ENCODE measurements at regions not wholly inside any gene's neighbourhood (a gene's known extent, or its start where the extent isn't known, plus 50 kb on each side); places are given as distances from the start of the nearest gene placed in this dataset.
"Not testable (repeated sequence)": the region's sequence is repeated elsewhere in the genome, so short reads cannot be mapped to it uniquely, and the experiment has no call there.

GRCh38 chr5:174916227-174916626 lies 191.8 kb downstream of the MSX2 start:
- ATAC-seq, result no peak

GRCh38 chr5:174911118-174911517 lies 186.7 kb downstream of the MSX2 start:
- DNase-seq (no peak), ATAC-seq (no peak)

More at GRCh38 chr5:174916227-174916626, 191.8 kb downstream of the MSX2 start:
- DNase-seq, result no peak

- DNase-seq, result peak; percentile 63
- peak; percentile 85 for ATAC-seq
Observed at GRCh38 chr5:174910245-174910737, 185.9 kb downstream of the MSX2 start.

- ATAC-seq (peak; percentile 49), DNase-seq (no peak)
Observed at GRCh38 chr5:174903172-174903732, 178.9 kb downstream of the MSX2 start.

GRCh38 chr5:174901336-174901735 lies 177.0 kb downstream of the MSX2 start:
- DNase-seq, result no peak
- ATAC-seq, result no peak

GRCh38 chr5:174900240-174900865 lies 176.0 kb downstream of the MSX2 start:
- no peak for ATAC-seq

GRCh38 chr5:174897281-174897950 lies 173.0 kb downstream of the MSX2 start:
- no peak for DNase-seq
- ATAC-seq, result no peak

More at GRCh38 chr5:174900240-174900865, 176.0 kb downstream of the MSX2 start:
- no peak for DNase-seq

GRCh38 chr5:174895360-174895759 lies 171.0 kb downstream of the MSX2 start:
- ATAC-seq (no peak), DNase-seq (no peak)

- DNase-seq (no peak), ATAC-seq (no peak)
Observed at GRCh38 chr5:174892742-174893141, 168.4 kb downstream of the MSX2 start.

- DNase-seq, ATAC-seq: not testable (repeated sequence)
Observed at GRCh38 chr5:174880412-174881200, 156.2 kb downstream of the MSX2 start.

GRCh38 chr5:174877987-174878386 lies 153.6 kb downstream of the MSX2 start:
- DNase-seq (no peak), ATAC-seq (no peak)

- no peak for DNase-seq
- no peak for ATAC-seq
Observed at GRCh38 chr5:174872271-174872670, 147.9 kb downstream of the MSX2 start.

GRCh38 chr5:174852143-174852542 lies 127.8 kb downstream of the MSX2 start:
- no peak for ATAC-seq
- no peak for DNase-seq

- ATAC-seq (no peak), DNase-seq (no peak)
Observed at GRCh38 chr5:174850565-174851169, 126.3 kb downstream of the MSX2 start.

GRCh38 chr5:174849426-174849825 lies 125.0 kb downstream of the MSX2 start:
- no peak for ATAC-seq
- no peak for DNase-seq

GRCh38 chr5:174844971-174845370 lies 120.6 kb downstream of the MSX2 start:
- ATAC-seq (no peak), DNase-seq (no peak)

GRCh38 chr5:174843263-174844250 lies 119.2 kb downstream of the MSX2 start:
- ATAC-seq (no peak), DNase-seq (no peak)

- ATAC-seq (no peak), DNase-seq (no peak)
Observed at GRCh38 chr5:174840435-174840834, 116.1 kb downstream of the MSX2 start.

GRCh38 chr5:174839196-174839595 lies 114.8 kb downstream of the MSX2 start:
- DNase-seq (no peak), ATAC-seq (no peak)

GRCh38 chr5:174837919-174838902 lies 113.8 kb downstream of the MSX2 start:
- DNase-seq (no peak), ATAC-seq (no peak)

Data from stimulated activated naive CD8-positive, alpha-beta T cell treated with anti-CD3 and anti-CD28 coated beads, Interleukin-15, Interleukin-2, amounts not matched to agents 100 U/mL and 50 U/mL, for 24 hours (primary cell).